ENCODE measurements at regions not wholly inside any gene's neighbourhood (a gene's known extent, or its start where the extent isn't known, plus 50 kb on each side); places are given as distances from the start of the nearest gene placed in this dataset.
"Not testable (repeated sequence)": the region's sequence is repeated elsewhere in the genome, so short reads cannot be mapped to it uniquely, and the experiment has no call there.

GRCh38 chr2:14774436-14774968, 142.0 kb downstream of the LRATD1 start:
- H3K4me3 Mint-ChIP-seq: no peak overlapping the region
- no peak for DNase-seq
- no peak overlapping the region for H3K27ac Mint-ChIP-seq
- no peaks in the 10 kb centered on the region for H3K27me3 Mint-ChIP-seq
- H3K9me3 Mint-ChIP-seq: no peaks in the 10 kb centered on the region
- no peaks in the 10 kb centered on the region for H3K4me1 Mint-ChIP-seq (ENCODE audit: low read depth)
- H3K36me3 Mint-ChIP-seq (ENCODE audit: low read depth): no peaks in the 10 kb centered on the region

- Mint-ChIP-seq H3K27ac (no peak overlapping the region), H3K4me1 (ENCODE audit: low read depth) (no peaks in the 10 kb centered on the region), H3K9me3 (no peaks in the 10 kb centered on the region), H3K36me3 (ENCODE audit: low read depth) (no peaks in the 10 kb centered on the region), H3K27me3 (no peaks in the 10 kb centered on the region), H3K4me3 (no peak overlapping the region)
- no peak for DNase-seq
Measured at GRCh38 chr2:14776216-14776615, 143.7 kb downstream of the LRATD1 start.

DNA sequence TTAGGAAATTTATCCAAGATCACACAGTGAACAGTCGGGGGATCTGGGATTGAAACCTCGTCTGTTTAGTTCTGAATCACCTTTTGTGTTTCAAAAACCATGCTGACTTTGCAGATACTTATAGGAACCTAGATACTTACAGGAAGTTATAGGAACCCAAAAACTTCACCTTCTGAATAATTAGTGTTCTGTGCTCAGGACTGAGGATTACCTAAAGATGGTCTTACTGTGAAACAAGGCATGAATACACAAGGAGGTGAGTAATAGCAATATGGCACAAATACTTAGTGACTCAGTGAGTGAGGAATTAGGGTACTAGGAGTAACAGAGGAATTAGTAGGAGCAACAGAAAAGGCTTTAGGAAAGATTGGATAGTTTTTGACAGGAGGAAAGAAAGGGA, 145.5 kb downstream of the LRATD1 start:
- Mint-ChIP-seq H3K27ac (no peak overlapping the region), H3K4me1 (ENCODE audit: low read depth) (no peaks in the 10 kb centered on the region), H3K36me3 (ENCODE audit: low read depth) (no peaks in the 10 kb centered on the region), H3K9me3 (no peaks in the 10 kb centered on the region), H3K27me3 (no peaks in the 10 kb centered on the region), H3K4me3 (no peak overlapping the region)
- DNase-seq: no peak

- H3K27me3 Mint-ChIP-seq: no peaks in the 10 kb centered on the region
- no peaks in the 10 kb centered on the region for H3K4me1 Mint-ChIP-seq (ENCODE audit: low read depth)
- H3K27ac Mint-ChIP-seq: no peak overlapping the region
- no peaks in the 10 kb centered on the region for H3K36me3 Mint-ChIP-seq (ENCODE audit: low read depth)
- no peaks in the 10 kb centered on the region for H3K9me3 Mint-ChIP-seq
- no peak for DNase-seq
- H3K4me3 Mint-ChIP-seq: no peak overlapping the region
Measured at GRCh38 chr2:14779252-14779651, 146.7 kb downstream of the LRATD1 start.

GRCh38 chr2:14781142-14781541, 148.6 kb downstream of the LRATD1 start:
- H3K4me1 Mint-ChIP-seq (ENCODE audit: low read depth): no peaks in the 10 kb centered on the region
- no peak overlapping the region for H3K27ac Mint-ChIP-seq
- no peaks in the 10 kb centered on the region for H3K36me3 Mint-ChIP-seq (ENCODE audit: low read depth)
- no peaks in the 10 kb centered on the region for H3K27me3 Mint-ChIP-seq
- no peak for DNase-seq
- H3K4me3 Mint-ChIP-seq: no peak overlapping the region
- H3K9me3 Mint-ChIP-seq: no peaks in the 10 kb centered on the region

DNA sequence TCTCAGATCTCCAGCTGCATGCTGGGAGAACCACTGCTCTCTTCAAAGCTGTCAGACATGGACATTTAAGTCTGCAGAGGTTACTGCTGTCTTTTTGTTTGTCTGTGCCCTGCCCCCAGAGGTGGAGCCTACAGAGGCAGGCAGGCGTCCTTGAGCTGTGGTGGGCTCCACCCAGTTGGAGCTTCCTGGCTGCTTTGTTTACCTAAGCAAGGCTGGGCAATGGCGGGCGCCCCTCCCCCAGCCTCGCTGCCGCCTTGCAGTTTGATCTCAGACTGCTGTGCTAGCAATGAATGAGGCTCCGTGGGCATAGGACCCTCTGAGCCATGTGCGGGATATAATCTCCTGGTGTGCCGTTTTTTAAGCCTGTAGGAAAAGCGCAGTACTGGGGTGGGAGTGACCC, 156.3 kb downstream of the LRATD1 start:
- not testable (repeated sequence) for H3K36me3 Mint-ChIP-seq (ENCODE audit: low read depth)

GRCh38 chr2:14790041-14790640, 157.6 kb downstream of the LRATD1 start:
- no peak for DNase-seq
- H3K4me3 Mint-ChIP-seq: no peak overlapping the region
- H3K4me1 Mint-ChIP-seq (ENCODE audit: low read depth): no peaks in the 10 kb centered on the region
- H3K27ac Mint-ChIP-seq: no peak overlapping the region
- no peaks in the 10 kb centered on the region for H3K27me3 Mint-ChIP-seq
- H3K9me3 Mint-ChIP-seq: peaks cover 8% of the 10 kb centered on the region
- no peaks in the 10 kb centered on the region for H3K36me3 Mint-ChIP-seq (ENCODE audit: low read depth)

More for the DNA sequence above, 156.3 kb downstream of the LRATD1 start:
- not testable (repeated sequence) for H3K27me3 Mint-ChIP-seq; H3K27ac Mint-ChIP-seq; H3K9me3 Mint-ChIP-seq; H3K4me3 Mint-ChIP-seq; H3K4me1 Mint-ChIP-seq (ENCODE audit: low read depth); DNase-seq

- no peaks in the 10 kb centered on the region for H3K36me3 Mint-ChIP-seq (ENCODE audit: low read depth)
- no peaks in the 10 kb centered on the region for H3K4me1 Mint-ChIP-seq (ENCODE audit: low read depth)
- no peaks in the 10 kb centered on the region for H3K27me3 Mint-ChIP-seq
- no peak overlapping the region for H3K4me3 Mint-ChIP-seq
- H3K27ac Mint-ChIP-seq: no peak overlapping the region
- no peaks in the 10 kb centered on the region for H3K9me3 Mint-ChIP-seq
- no peak for DNase-seq
Measured at GRCh38 chr2:14803994-14804393, 171.5 kb downstream of the LRATD1 start.

- no peaks in the 10 kb centered on the region for H3K9me3 Mint-ChIP-seq
- no peaks in the 10 kb centered on the region for H3K36me3 Mint-ChIP-seq (ENCODE audit: low read depth)
- no peak overlapping the region for H3K27ac Mint-ChIP-seq
- H3K4me3 Mint-ChIP-seq: no peak overlapping the region
- H3K27me3 Mint-ChIP-seq: no peaks in the 10 kb centered on the region
- no peaks in the 10 kb centered on the region for H3K4me1 Mint-ChIP-seq (ENCODE audit: low read depth)
- no peak for DNase-seq
Measured at GRCh38 chr2:14804902-14805301, 172.4 kb downstream of the LRATD1 start.

DNA sequence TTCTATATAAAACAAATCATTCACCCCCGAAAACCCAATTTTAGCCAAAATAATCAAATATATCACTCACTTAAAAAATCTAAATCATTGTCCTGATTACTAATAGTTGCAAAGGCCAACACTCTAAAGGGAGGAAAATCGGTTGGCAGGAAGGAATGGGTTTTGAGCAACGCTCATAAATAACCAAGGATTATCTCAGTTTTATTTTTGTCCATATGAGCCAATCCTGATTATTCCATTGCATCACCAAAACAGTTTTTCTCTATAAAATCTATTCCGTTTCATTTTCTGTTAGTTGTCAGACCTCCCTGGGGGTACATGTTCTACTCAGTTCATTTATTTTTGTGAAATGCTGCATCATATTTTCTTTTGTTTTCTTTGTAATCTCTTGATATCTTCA, 174.1 kb downstream of the LRATD1 start:
- H3K4me3 Mint-ChIP-seq: no peak overlapping the region
- H3K4me1 Mint-ChIP-seq (ENCODE audit: low read depth): no peaks in the 10 kb centered on the region
- no peaks in the 10 kb centered on the region for H3K27me3 Mint-ChIP-seq
- H3K9me3 Mint-ChIP-seq: peaks cover 4% of the 10 kb centered on the region
- no peaks in the 10 kb centered on the region for H3K36me3 Mint-ChIP-seq (ENCODE audit: low read depth)
- H3K27ac Mint-ChIP-seq: no peak overlapping the region
- DNase-seq: no peak

GRCh38 chr2:14815201-14815600, 182.7 kb downstream of the LRATD1 start:
- Mint-ChIP-seq H3K36me3 (ENCODE audit: low read depth) (no peaks in the 10 kb centered on the region), H3K27me3 (no peaks in the 10 kb centered on the region), H3K4me1 (ENCODE audit: low read depth) (no peaks in the 10 kb centered on the region), H3K27ac (no peak overlapping the region), H3K9me3 (peaks cover 10% of the 10 kb centered on the region), H3K4me3 (no peak overlapping the region)
- DNase-seq: no peak

DNA sequence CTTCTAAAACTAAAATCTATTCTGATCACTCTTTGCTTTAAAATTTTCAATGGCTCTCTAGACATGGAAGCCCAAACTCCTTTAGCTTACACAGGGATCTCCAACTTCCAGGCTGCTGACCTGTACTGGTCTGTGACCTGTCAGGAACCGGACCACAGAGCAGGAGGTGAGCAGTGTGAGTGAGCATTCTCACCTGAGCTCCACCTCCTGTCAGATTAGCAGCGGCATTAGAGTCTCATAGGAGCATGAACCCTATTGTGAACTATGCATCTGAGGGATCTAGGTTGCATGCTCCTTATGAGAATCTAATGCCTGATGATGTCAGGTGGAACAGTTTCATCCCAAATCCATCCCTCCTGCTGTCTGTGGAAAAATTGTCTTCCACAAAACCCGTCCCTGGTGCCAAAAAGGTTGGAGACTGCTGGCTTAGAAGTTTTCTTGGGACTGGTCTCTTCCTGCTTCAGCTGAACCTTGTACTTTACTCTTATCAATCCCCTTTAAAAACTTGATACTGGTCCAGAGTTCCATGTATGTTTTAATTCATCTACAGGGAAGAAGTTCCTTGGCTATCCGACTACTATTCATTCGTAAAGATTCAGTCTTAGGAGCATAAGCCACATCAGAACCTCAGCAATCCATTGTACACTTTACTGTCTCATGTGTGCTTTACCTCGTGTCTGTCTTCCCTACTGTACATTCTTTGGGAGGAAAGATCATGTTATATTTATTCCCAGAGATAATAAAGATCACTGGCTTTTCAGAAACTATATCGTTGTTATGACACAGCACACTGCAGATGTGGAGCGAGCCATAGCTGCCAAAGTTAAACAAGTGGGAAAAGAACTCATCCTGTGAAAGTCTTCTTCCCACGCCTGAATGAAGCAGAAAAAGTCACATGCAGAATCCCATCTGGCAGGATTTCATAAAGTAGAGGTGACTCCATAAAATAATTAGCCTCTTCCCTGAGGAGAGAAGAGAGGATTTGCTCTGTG, 183.8 kb downstream of the LRATD1 start:
- Mint-ChIP-seq H3K27me3 (no peaks in the 10 kb centered on the region), H3K9me3 (peaks cover 8% of the 10 kb centered on the region), H3K27ac (no peak overlapping the region), H3K4me1 (ENCODE audit: low read depth) (no peaks in the 10 kb centered on the region), H3K36me3 (ENCODE audit: low read depth) (no peaks in the 10 kb centered on the region), H3K4me3 (no peak overlapping the region)
- no peak for DNase-seq

GRCh38 chr2:14817848-14818247, 185.3 kb downstream of the LRATD1 start:
- Mint-ChIP-seq H3K4me3 (no peak overlapping the region), H3K27ac (no peak overlapping the region), H3K4me1 (ENCODE audit: low read depth) (no peaks in the 10 kb centered on the region), H3K27me3 (no peaks in the 10 kb centered on the region), H3K9me3 (peaks cover 9% of the 10 kb centered on the region), H3K36me3 (ENCODE audit: low read depth) (no peaks in the 10 kb centered on the region)
- DNase-seq: no peak

- H3K4me3 Mint-ChIP-seq: no peak overlapping the region
- H3K27ac Mint-ChIP-seq: no peak overlapping the region
- peaks cover 2% of the 10 kb centered on the region for H3K9me3 Mint-ChIP-seq
- no peaks in the 10 kb centered on the region for H3K36me3 Mint-ChIP-seq (ENCODE audit: low read depth)
- no peaks in the 10 kb centered on the region for H3K27me3 Mint-ChIP-seq
- DNase-seq: no peak
- H3K4me1 Mint-ChIP-seq (ENCODE audit: low read depth): no peaks in the 10 kb centered on the region
Measured at GRCh38 chr2:14826518-14826917, 194.0 kb downstream of the LRATD1 start.

Measured in activated T-cell treated with anti-CD3 and anti-CD28 coated beads, Interleukin-2, amount 50 U/mL, for 24 hours (primary cell).